ENCODE measurements at regions not wholly inside any gene's neighbourhood (a gene's known extent, or its start where the extent isn't known, plus 50 kb on each side); places are given as distances from the start of the nearest gene placed in this dataset.

DNA sequence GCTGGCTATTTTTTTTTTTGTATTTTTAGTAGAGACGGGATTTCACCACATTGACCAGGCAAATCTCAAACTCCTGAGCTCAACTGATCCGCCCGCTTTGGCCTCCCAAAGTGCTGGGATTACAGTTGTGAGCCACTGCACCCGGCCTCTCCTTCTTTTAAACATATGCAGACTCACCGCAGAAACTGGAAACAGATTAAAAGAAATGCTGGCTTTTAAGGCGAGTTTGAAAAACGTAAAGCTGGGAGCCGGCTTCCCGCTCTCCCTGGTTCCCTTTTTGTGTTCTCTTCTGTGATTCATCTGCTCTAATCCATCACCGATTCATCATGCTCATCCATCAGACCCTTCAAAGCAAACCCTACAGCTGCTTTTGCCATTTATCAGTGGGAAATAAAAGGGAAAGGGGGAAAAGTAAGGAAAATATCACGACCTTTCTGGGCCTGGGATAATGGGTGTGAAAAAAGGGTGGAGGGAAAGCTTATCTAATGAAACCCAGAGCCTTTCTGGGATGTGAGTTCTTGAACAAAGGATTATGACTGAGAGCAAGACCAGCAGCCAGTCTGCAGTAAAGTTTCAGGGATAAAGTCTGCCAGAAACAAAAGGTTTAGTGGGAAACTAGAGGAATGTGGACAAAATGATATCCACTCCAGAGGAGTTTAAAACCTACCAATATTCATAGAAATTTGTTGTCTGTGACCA lies 92.3 kb upstream of the LRIG1 start:
- H3K9ac ChIP-seq (ENCODE audit: low read length), result no peak overlapping the region
- BruUV-seq (replicated peaks), result no TSS peak
- H3K36me3 ChIP-seq (ENCODE audit: control insufficient read depth in 1 of 2, insufficient read depth in 2 of 2, low read length in 2 of 2), result no peaks in the 10 kb centered on the region
- intact Hi-C loops (cut with micrococcal nuclease), result no loop called here
- no peak for ATAC-seq
- H3K27ac ChIP-seq (ENCODE audit: low read depth, low read length), result no peak overlapping the region
- no peaks in the 10 kb centered on the region for H3K79me2 ChIP-seq (ENCODE audit: insufficient read depth, low read length)
- H4K20me1 ChIP-seq (ENCODE audit: insufficient read depth), result no peaks in the 10 kb centered on the region
- 0 out of 2 replicates have a peak, but pooled peaks cover 8% of the 10 kb centered on the region for H3K27me3 ChIP-seq (ENCODE audit: insufficient read depth, low read length)
- no peak for DNase-seq (ENCODE audit: low read depth, low spot score)
- no peaks in the 10 kb centered on the region for H3K9me2 ChIP-seq (ENCODE audit: insufficient read depth)
- peaks cover 5 to 7% of the 10 kb centered on the region in 2 experiments; a peak in 2 of 4 replicates for H3K4me1 ChIP-seq (ENCODE audit: control insufficient read depth in 1 of 2, insufficient read depth in 2 of 2, low read length in 2 of 2)
- no peaks in the 10 kb centered on the region for H3K9me3 ChIP-seq (ENCODE audit: control insufficient read depth in 1 of 2, insufficient read depth in 1 of 2, low read depth in 1 of 2, low read length in 2 of 2)
- ChIA-PET POLR2A (interaction anchor here (1.3 kb wide), 1 partner anchor 11 kb away, joined by 3 read pairs; no protein-coding TSS in a partner anchor), RAD21 (ENCODE audit: low non-redundant PET in 1 of 2, low total read pairs in 2 of 2, uncharacterized antibody in 2 of 2, unreplicated experiment in 2 of 2) (no interaction called here), CTCF (no interaction called here)
- no peak overlapping the region for H3K4me3 ChIP-seq (replicated peaks in 1 of 2; ENCODE audit: low read depth in 1 of 2, low read length in 2 of 2)
- no peak overlapping the region for H2AFZ ChIP-seq (ENCODE audit: low read depth, low read length, poor library complexity, severe bottlenecking)
- TF ChIP-seq CBX3 (IDR thresholded peaks at IDR 0.05; ENCODE audit: low read depth) (no peak), EGR1 (IDR thresholded peaks at IDR 0.05; ENCODE audit: low read depth) (no peak), SP1 (IDR thresholded peaks at IDR 0.05; ENCODE audit: low read depth) (no peak), EZH2 (IDR thresholded peaks at IDR 0.05) (no peak), POLR2AphosphoS5 (IDR thresholded peaks at IDR 0.05; ENCODE audit: low read depth, low read length) (no peak)
- H3K4me2 ChIP-seq (ENCODE audit: low read length), result no peak overlapping the region

DNA sequence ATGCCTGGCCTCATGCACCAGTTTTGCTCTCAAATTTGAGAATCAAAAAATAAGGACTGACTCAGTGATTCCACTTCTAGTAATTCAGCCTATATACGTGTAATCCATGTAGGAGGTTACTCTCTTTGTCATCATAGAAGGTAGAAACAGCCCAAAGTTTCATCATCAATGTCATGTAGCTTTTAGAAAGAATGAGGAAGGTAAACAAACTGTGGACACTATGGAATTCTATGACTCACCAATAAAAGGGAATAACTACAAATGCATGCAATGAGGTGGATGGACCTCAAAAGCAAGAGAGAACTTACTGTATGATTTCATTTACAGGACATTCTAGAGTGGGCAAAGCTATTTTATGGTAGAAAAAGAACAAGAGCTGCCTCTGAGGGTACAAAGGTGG lies 93.2 kb upstream of the LRIG1 start:
- H3K36me3 ChIP-seq (ENCODE audit: control insufficient read depth in 1 of 2, insufficient read depth in 2 of 2, low read length in 2 of 2), result no peaks in the 10 kb centered on the region
- ChIA-PET POLR2A (interaction anchor here (1.3 kb wide), 1 partner anchor 12 kb away, joined by 3 read pairs; no protein-coding TSS in a partner anchor), CTCF (no interaction called here), RAD21 (ENCODE audit: low non-redundant PET in 1 of 2, low total read pairs in 2 of 2, uncharacterized antibody in 2 of 2, unreplicated experiment in 2 of 2) (no interaction called here)
- H3K9me2 ChIP-seq (ENCODE audit: insufficient read depth), result no peaks in the 10 kb centered on the region
- no peak overlapping the region for H3K9ac ChIP-seq (ENCODE audit: low read length)
- no peak overlapping the region for H2AFZ ChIP-seq (ENCODE audit: low read depth, low read length, poor library complexity, severe bottlenecking)
- H4K20me1 ChIP-seq (ENCODE audit: insufficient read depth), result no peaks in the 10 kb centered on the region
- BruUV-seq (replicated peaks), result no TSS peak
- 0 out of 2 replicates have a peak, but pooled peaks cover 3% of the 10 kb centered on the region for H3K27me3 ChIP-seq (ENCODE audit: insufficient read depth, low read length)
- no peaks in the 10 kb centered on the region for H3K9me3 ChIP-seq (ENCODE audit: control insufficient read depth in 1 of 2, insufficient read depth in 1 of 2, low read depth in 1 of 2, low read length in 2 of 2)
- peak overlapping the region; percentile 34 for H3K4me2 ChIP-seq (ENCODE audit: low read length)
- DNase-seq (ENCODE audit: low read depth, low spot score) (peak; percentile 68), ATAC-seq (peak; percentile 61)
- no peaks in the 10 kb centered on the region for H3K79me2 ChIP-seq (ENCODE audit: insufficient read depth, low read length)
- no peak overlapping the region for H3K4me3 ChIP-seq (replicated peaks in 1 of 2; ENCODE audit: low read depth in 1 of 2, low read length in 2 of 2)
- peaks cover 5 to 7% of the 10 kb centered on the region in 2 experiments; a peak in 2 of 4 replicates for H3K4me1 ChIP-seq (ENCODE audit: control insufficient read depth in 1 of 2, insufficient read depth in 2 of 2, low read length in 2 of 2)
- H3K27ac ChIP-seq (ENCODE audit: low read depth, low read length), result no peak overlapping the region
- intact Hi-C loops (cut with micrococcal nuclease), result no loop called here
- TF ChIP-seq EZH2 (IDR thresholded peaks at IDR 0.05) (no peak), EGR1 (IDR thresholded peaks at IDR 0.05; ENCODE audit: low read depth) (no peak), YY1 (IDR thresholded peaks at IDR 0.05; ENCODE audit: extremely low read depth, insufficient replicate concordance, low read depth, low read length) (no peak), POLR2AphosphoS5 (IDR thresholded peaks at IDR 0.05; ENCODE audit: low read depth, low read length) (no peak), EZH2phosphoT487 (IDR thresholded peaks at IDR 0.05; ENCODE audit: borderline replicate concordance) (no peak), RAD21 (IDR thresholded peaks at IDR 0.05; ENCODE audit: low read depth) (no peak), CBX3 (IDR thresholded peaks at IDR 0.05; ENCODE audit: low read depth) (0 out of 2 replicates have a peak, but pooled peaks have one; percentile 57), CEBPB (IDR thresholded peaks at IDR 0.05; ENCODE audit: low read depth) (peak; percentile 93), ZFX (IDR thresholded peaks at IDR 0.05) (no peak), ELF1 (IDR thresholded peaks at IDR 0.05; ENCODE audit: borderline replicate concordance, low read depth) (peak; percentile 45), SRF (IDR thresholded peaks at IDR 0.05; ENCODE audit: low read depth) (no peak), POLR2A (IDR thresholded peaks at IDR 0.05; ENCODE audit: borderline replicate concordance, extremely low read depth, insufficient read depth, insufficient read length) (no peak), JUND (IDR thresholded peaks at IDR 0.05) (peak; percentile 82)
- TF ChIP-seq, protein P1, sequence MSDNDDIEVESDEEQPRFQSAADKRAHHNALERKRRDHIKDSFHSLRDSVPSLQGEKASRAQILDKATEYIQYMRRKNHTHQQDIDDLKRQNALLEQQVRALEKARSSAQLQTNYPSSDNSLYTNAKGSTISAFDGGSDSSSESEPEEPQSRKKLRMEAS (IDR thresholded peaks at IDR 0.05), result peak; percentile 32; the same call in 1 of the 2 replicates
- TF ChIP-seq, protein P2, sequence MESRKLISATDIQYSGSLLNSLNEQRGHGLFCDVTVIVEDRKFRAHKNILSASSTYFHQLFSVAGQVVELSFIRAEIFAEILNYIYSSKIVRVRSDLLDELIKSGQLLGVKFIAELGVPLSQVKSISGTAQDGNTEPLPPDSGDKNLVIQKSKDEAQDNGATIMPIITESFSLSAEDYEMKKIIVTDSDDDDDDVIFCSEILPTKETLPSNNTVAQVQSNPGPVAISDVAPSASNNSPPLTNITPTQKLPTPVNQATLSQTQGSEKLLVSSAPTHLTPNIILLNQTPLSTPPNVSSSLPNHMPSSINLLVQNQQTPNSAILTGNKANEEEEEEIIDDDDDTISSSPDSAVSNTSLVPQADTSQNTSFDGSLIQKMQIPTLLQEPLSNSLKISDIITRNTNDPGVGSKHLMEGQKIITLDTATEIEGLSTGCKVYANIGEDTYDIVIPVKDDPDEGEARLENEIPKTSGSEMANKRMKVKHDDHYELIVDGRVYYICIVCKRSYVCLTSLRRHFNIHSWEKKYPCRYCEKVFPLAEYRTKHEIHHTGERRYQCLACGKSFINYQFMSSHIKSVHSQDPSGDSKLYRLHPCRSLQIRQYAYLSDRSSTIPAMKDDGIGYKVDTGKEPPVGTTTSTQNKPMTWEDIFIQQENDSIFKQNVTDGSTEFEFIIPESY (IDR thresholded peaks at IDR 0.05; ENCODE audit: extremely low read depth, insufficient replicate concordance, low read length), result no peak
- TF ChIP-seq, protein P3, sequence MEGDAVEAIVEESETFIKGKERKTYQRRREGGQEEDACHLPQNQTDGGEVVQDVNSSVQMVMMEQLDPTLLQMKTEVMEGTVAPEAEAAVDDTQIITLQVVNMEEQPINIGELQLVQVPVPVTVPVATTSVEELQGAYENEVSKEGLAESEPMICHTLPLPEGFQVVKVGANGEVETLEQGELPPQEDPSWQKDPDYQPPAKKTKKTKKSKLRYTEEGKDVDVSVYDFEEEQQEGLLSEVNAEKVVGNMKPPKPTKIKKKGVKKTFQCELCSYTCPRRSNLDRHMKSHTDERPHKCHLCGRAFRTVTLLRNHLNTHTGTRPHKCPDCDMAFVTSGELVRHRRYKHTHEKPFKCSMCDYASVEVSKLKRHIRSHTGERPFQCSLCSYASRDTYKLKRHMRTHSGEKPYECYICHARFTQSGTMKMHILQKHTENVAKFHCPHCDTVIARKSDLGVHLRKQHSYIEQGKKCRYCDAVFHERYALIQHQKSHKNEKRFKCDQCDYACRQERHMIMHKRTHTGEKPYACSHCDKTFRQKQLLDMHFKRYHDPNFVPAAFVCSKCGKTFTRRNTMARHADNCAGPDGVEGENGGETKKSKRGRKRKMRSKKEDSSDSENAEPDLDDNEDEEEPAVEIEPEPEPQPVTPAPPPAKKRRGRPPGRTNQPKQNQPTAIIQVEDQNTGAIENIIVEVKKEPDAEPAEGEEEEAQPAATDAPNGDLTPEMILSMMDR (IDR thresholded peaks at IDR 0.05 in 2 of 3, conservative IDR thresholded peaks at IDR 0.05 in 1 of 3; ENCODE audit: borderline replicate concordance in 1 of 3, insufficient read depth in 1 of 3, low read depth in 2 of 3, low read length in 2 of 3), result no peak

Measured in HCT116 (cell line).